LNCAP (cell line): ENCODE measurements at regions not wholly inside any gene's neighbourhood (a gene's known extent, or its start where the extent isn't known, plus 50 kb on each side); places are given as distances from the start of the nearest gene placed in this dataset.

Experiments used
- CTCF ChIP-seq: fragments of 450-650 bp; IDR thresholded peaks from 2 replicates; pipeline ENCODE4 v1.5.1; 2017; ENCODE audit warnings: mild to moderate bottlenecking

GRCh38 chr10:29181936-29182335, 106.9 kb upstream of the LYZL1 start:
- TF ChIP-seq CTCF: no peak

GRCh38 chr10:29183301-29183945, 105.4 kb upstream of the LYZL1 start:
- no peak for TF ChIP-seq CTCF

DNA sequence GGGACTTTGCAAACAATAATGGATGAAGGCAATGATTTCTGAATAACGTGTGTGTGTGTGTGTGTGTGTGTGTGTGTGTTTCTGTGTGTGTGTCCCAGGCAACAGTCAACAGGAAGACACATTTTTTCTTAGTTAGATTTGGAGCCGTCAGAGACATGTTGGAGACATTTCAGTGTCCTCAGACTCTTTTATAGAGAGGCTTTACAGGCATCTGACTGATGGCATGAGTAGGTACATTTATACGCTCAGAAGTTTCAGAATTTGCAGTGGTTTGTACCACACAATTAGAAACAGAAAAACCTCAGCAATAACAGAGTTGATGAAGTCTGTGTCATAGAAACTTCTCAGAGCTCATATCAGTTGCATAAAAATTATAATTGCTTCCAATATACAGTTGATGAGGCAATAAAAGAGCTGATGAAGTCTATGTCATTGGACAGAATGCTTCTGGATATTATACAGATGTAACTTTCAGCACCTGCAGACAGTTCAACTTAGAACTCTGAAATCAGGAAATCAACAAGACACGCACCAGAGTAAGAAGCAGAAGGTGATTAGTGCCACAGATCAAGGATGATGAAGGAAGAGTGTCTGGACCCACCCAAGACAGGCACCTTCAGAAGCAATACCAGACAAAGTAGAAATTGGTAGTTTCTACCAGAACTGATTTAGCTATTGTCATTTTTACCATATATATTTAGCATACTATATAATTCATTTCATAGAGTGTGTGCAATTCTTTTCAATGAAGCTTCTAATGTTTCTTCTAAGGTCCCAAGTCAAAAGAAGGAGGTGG, 104.5 kb upstream of the LYZL1 start:
- TF ChIP-seq CTCF: no peak

GRCh38 chr10:29185050-29185449, 103.8 kb upstream of the LYZL1 start:
- TF ChIP-seq CTCF: no peak

DNA sequence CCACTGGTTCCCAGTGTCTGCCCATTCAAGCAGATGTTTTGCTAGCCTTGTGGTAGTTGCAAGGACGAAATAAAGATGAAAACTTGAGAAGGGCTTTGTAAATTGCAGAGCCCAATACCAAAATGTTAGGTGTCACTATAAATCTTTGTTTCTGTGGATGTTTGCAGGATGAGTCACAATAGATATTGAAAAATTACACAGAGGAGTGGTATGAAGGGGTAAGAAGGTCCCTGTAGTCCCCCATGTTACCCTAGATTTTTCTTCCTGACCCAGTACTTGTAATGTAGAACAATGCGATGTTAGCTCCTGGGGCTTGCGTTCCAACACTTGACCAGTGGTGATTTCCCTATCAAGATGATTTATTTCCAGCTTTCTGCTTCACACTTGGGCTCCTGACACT, 102.6 kb upstream of the LYZL1 start:
- TF ChIP-seq CTCF: no peak

DNA sequence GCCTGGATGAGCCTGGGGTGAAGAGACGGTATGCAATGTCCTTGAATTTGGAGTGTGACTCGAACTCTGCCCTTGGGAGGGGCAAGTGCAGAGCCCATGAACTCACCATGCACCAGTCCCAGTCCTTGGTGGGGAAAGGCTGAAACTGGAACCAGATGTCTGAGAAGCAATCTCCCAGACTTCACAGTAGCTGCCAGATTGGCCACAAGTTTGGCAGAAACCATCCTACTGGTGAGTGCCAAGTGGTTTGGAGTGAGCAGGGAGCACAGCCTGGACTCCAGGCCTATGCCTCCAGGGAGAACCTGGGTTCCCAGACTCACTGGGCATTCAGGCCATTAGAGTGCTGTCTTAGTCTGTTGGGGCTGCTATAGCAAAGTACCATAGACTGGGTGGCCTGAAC, 99.6 kb upstream of the LYZL1 start:
- no peak for TF ChIP-seq CTCF

DNA sequence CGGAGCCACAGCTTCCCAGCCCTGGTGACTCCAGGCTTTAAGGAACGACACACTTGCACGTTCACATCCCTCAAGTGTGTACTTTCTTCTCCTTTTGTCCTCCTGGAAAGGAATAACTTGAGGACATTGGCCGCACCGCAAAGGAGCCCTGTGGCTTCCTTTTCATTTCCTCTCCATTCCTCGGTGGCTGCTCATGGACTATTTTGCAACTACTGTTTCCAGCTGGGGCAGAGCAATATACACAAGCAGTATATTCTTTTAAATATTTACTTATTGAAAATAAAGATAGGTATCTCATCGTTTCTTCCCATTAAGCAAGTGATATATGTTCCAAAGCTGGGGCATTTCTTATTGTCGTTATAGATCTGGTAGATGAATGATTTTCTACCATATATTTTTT, 97.2 kb upstream of the LYZL1 start:
- TF ChIP-seq CTCF: no peak
